Smooth muscle cell (in vitro differentiated cells): ENCODE measurements at regions not wholly inside any gene's neighbourhood (a gene's known extent, or its start where the extent isn't known, plus 50 kb on each side); places are given as distances from the start of the nearest gene placed in this dataset.

Experiments used
- DNase-seq: peaks from one replicate; lab custom pipeline; 2025; ENCODE audit not compliant: unreplicated experiment; lab: John Stamatoyannopoulos, UW
- H2AFZ ChIP-seq: fragments of 200-600 bp; sonication (generic); 2 replicates; pipeline ENCODE4 v1.6.0; 2016; ENCODE audit warnings: antibody characterized with exemption, low read depth, mild to moderate bottlenecking
- H3F3A ChIP-seq: fragments of 200-600 bp; sonication (generic); 2 replicates; pipeline ENCODE4 v1.6.0; 2017; ENCODE audit warnings: antibody characterized with exemption, low read depth
- H3K27ac ChIP-seq: fragments of 200-600 bp; sonication (generic); 2 replicates; pipeline ENCODE4 v1.5.1; 2016; ENCODE audit warnings: low read depth, mild to moderate bottlenecking
- H3K27me3 ChIP-seq: fragments of 200-600 bp; sonication (generic); 2 replicates; pipeline ENCODE4 v1.6.1; 2016; ENCODE audit warnings: low read depth, mild to moderate bottlenecking
- H3K36me3 ChIP-seq: fragments of 200-600 bp; sonication (generic); 2 replicates; pipeline ENCODE4 v1.5.1; 2016; ENCODE audit warnings: low read depth
- H3K4me1 ChIP-seq: fragments of 200-600 bp; sonication (generic); 2 replicates; pipeline ENCODE4 v1.5.1; 2016; ENCODE audit warnings: low read depth
- H3K4me2 ChIP-seq: fragments of 200-600 bp; sonication (generic); 2 replicates; pipeline ENCODE4 v1.6.0; 2016; ENCODE audit warnings: mild to moderate bottlenecking
- H3K4me3 ChIP-seq: fragments of 200-600 bp; sonication (generic); 2 replicates; pipeline ENCODE4 v1.5.1; 2016; ENCODE audit warnings: mild to moderate bottlenecking
- H3K79me2 ChIP-seq: fragments of 200-600 bp; sonication (generic); 2 replicates; pipeline ENCODE4 v1.6.0; 2016; ENCODE audit warnings: low read depth, mild to moderate bottlenecking
- H3K9ac ChIP-seq: fragments of 200-600 bp; sonication (generic); 2 replicates; pipeline ENCODE4 v1.6.0; 2016; ENCODE audit warnings: low read depth
- H3K9me3 ChIP-seq: fragments of 200-600 bp; sonication (generic); replicated peaks from 2 replicates; pipeline ENCODE4 v1.5.1; 2016; ENCODE audit warnings: low read depth
- H4K20me1 ChIP-seq: fragments of 200-600 bp; sonication (generic); 2 replicates; pipeline ENCODE4 v1.6.0; 2016; ENCODE audit warnings: low read depth
- CTCF ChIP-seq: fragments of 200-600 bp; sonication (generic); IDR thresholded peaks from 2 replicates; pipeline ENCODE4 v1.5.1; 2017; ENCODE audit warnings: borderline replicate concordance, mild to moderate bottlenecking, antibody characterized with exemption; ENCODE audit not compliant: insufficient read depth, poor library complexity, severe bottlenecking
- WGBS: methylation state at CpG from one replicate; pipeline ENCODE4 v1.1.7; 2016; ENCODE audit warnings: low lambda C conversion rate; 5-methylcytosine and 5-hydroxymethylcytosine counted together

- WGBS, result 78% methylated on average over 13 of the region's 13 CpGs
- H3F3A ChIP-seq, result no peaks in the 10 kb centered on the region
- DNase-seq, result no peak
Measured at GRCh38 chr20:48405909-48406308, 421.9 kb downstream of the PREX1 start.

GRCh38 chr20:48404598-48404997 lies 423.2 kb downstream of the PREX1 start:
- Histone ChIP-seq H3K4me3 (no peak overlapping the region), H3K27me3 (no peaks in the 10 kb centered on the region), H3K79me2 (no peaks in the 10 kb centered on the region), H3K4me1 (peaks cover 11% of the 10 kb centered on the region), H3K27ac (no peak overlapping the region), H3K4me2 (no peak overlapping the region), H2AFZ (no peak overlapping the region), H3K9ac (no peak overlapping the region), H3K36me3 (no peaks in the 10 kb centered on the region), H3K9me3 (no peaks in the 10 kb centered on the region), H3F3A (no peaks in the 10 kb centered on the region), H4K20me1 (no peaks in the 10 kb centered on the region)
- no peak for DNase-seq
- no peak for TF ChIP-seq CTCF
- 96% methylated on average over 5 of the region's 5 CpGs for WGBS

More at GRCh38 chr20:48405909-48406308, 421.9 kb downstream of the PREX1 start:
- Histone ChIP-seq H3K36me3 (no peaks in the 10 kb centered on the region), H3K9ac (no peak overlapping the region), H3K79me2 (no peaks in the 10 kb centered on the region), H3K27me3 (no peaks in the 10 kb centered on the region), H3K27ac (no peak overlapping the region), H3K9me3 (no peaks in the 10 kb centered on the region), H4K20me1 (no peaks in the 10 kb centered on the region), H3K4me2 (no peak overlapping the region), H3K4me1 (peaks cover 11% of the 10 kb centered on the region), H3K4me3 (no peak overlapping the region), H2AFZ (no peak overlapping the region)
- TF ChIP-seq CTCF, result no peak

- no peak for DNase-seq
- Histone ChIP-seq H3K9ac (no peak overlapping the region), H3K9me3 (no peaks in the 10 kb centered on the region), H3K4me2 (no peak overlapping the region), H3F3A (no peaks in the 10 kb centered on the region), H3K4me3 (no peak overlapping the region), H2AFZ (no peak overlapping the region), H3K27me3 (no peaks in the 10 kb centered on the region), H3K27ac (no peak overlapping the region), H3K4me1 (peaks cover 20% of the 10 kb centered on the region), H4K20me1 (no peaks in the 10 kb centered on the region), H3K36me3 (no peaks in the 10 kb centered on the region), H3K79me2 (no peaks in the 10 kb centered on the region)
- no peak for TF ChIP-seq CTCF
- 82% methylated on average over 7 of the region's 7 CpGs for WGBS
Measured at GRCh38 chr20:48403167-48403761, 424.5 kb downstream of the PREX1 start.

- Histone ChIP-seq H3K4me1 (peaks cover 10% of the 10 kb centered on the region), H3K9ac (no peak overlapping the region)
Measured at GRCh38 chr20:48401359-48401758, 426.4 kb downstream of the PREX1 start.

More at GRCh38 chr20:48401359-48401758, 426.4 kb downstream of the PREX1 start:
- H3K9me3 ChIP-seq, result no peaks in the 10 kb centered on the region
- no peaks in the 10 kb centered on the region for H3K79me2 ChIP-seq
- no peaks in the 10 kb centered on the region for H3K36me3 ChIP-seq
- H3F3A ChIP-seq, result no peaks in the 10 kb centered on the region
- no peak overlapping the region for H3K4me3 ChIP-seq
- H2AFZ ChIP-seq, result no peak overlapping the region
- H3K27ac ChIP-seq, result no peak overlapping the region
- no peak for DNase-seq
- H3K27me3 ChIP-seq, result no peaks in the 10 kb centered on the region
- no peak overlapping the region for H3K4me2 ChIP-seq
- no peak for TF ChIP-seq CTCF
- WGBS, result 85% methylated on average over 6 of the region's 6 CpGs
- no peaks in the 10 kb centered on the region for H4K20me1 ChIP-seq
